ENCODE measurements at regions not wholly inside any gene's neighbourhood (a gene's known extent, or its start where the extent isn't known, plus 50 kb on each side); places are given as distances from the start of the nearest gene placed in this dataset.

DNA sequence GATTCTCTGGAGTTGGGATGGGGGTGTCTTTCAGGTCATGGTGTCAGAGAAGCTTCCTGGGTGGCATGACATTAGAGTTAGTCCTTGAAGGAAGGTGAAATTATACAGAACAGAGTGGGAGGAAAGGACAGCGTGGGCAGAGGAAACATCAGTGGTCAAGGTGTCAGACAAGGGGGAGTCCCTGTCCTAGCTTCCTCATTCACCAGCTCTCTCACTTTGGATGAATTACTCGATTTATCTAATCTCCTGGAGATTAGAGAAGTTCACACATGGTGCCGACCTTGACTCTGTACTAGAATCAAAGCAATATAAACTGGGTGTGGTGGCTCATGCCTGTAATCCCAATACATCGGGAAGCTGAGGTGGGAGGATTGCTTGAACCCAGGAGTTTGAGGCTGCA is 492.9 kb downstream of the VRK1 start:
- no peak for TF ChIP-seq TEAD4 (IDR thresholded peaks at IDR 0.05)
- no peak for TF ChIP-seq CEBPB (IDR thresholded peaks at IDR 0.05)
- TF ChIP-seq TAF1 (IDR thresholded peaks at IDR 0.05; ENCODE audit: low read depth): no peak
- no peak for TF ChIP-seq EGR1 (IDR thresholded peaks at IDR 0.05)
- TF ChIP-seq TCF12 (IDR thresholded peaks at IDR 0.05; ENCODE audit: low read depth): no peak
- TF ChIP-seq, protein P1, sequence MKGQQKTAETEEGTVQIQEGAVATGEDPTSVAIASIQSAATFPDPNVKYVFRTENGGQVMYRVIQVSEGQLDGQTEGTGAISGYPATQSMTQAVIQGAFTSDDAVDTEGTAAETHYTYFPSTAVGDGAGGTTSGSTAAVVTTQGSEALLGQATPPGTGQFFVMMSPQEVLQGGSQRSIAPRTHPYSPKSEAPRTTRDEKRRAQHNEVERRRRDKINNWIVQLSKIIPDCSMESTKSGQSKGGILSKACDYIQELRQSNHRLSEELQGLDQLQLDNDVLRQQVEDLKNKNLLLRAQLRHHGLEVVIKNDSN (IDR thresholded peaks at IDR 0.05): no peak
- TF ChIP-seq ZBTB7A (IDR thresholded peaks at IDR 0.05; ENCODE audit: low read depth): no peak
- TF ChIP-seq CREB1 (IDR thresholded peaks at IDR 0.05; ENCODE audit: low read depth): no peak
- no peak for TF ChIP-seq FOXM1 (IDR thresholded peaks at IDR 0.05; ENCODE audit: borderline replicate concordance, low read depth)
- no peak for TF ChIP-seq EP300 (IDR thresholded peaks at IDR 0.05; ENCODE audit: borderline replicate concordance)
- no peak for TF ChIP-seq NFIC (IDR thresholded peaks at IDR 0.05)
- no peak for TF ChIP-seq RAD21 (IDR thresholded peaks at IDR 0.05; ENCODE audit: low read depth)
- TF ChIP-seq, protein P2, sequence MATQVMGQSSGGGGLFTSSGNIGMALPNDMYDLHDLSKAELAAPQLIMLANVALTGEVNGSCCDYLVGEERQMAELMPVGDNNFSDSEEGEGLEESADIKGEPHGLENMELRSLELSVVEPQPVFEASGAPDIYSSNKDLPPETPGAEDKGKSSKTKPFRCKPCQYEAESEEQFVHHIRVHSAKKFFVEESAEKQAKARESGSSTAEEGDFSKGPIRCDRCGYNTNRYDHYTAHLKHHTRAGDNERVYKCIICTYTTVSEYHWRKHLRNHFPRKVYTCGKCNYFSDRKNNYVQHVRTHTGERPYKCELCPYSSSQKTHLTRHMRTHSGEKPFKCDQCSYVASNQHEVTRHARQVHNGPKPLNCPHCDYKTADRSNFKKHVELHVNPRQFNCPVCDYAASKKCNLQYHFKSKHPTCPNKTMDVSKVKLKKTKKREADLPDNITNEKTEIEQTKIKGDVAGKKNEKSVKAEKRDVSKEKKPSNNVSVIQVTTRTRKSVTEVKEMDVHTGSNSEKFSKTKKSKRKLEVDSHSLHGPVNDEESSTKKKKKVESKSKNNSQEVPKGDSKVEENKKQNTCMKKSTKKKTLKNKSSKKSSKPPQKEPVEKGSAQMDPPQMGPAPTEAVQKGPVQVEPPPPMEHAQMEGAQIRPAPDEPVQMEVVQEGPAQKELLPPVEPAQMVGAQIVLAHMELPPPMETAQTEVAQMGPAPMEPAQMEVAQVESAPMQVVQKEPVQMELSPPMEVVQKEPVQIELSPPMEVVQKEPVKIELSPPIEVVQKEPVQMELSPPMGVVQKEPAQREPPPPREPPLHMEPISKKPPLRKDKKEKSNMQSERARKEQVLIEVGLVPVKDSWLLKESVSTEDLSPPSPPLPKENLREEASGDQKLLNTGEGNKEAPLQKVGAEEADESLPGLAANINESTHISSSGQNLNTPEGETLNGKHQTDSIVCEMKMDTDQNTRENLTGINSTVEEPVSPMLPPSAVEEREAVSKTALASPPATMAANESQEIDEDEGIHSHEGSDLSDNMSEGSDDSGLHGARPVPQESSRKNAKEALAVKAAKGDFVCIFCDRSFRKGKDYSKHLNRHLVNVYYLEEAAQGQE (IDR thresholded peaks at IDR 0.05; ENCODE audit: low read depth): no peak
- no peak for TF ChIP-seq YY1 (IDR thresholded peaks at IDR 0.05; ENCODE audit: low read depth)
- TF ChIP-seq, protein P3, sequence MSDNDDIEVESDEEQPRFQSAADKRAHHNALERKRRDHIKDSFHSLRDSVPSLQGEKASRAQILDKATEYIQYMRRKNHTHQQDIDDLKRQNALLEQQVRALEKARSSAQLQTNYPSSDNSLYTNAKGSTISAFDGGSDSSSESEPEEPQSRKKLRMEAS (IDR thresholded peaks at IDR 0.05): no peak

DNA sequence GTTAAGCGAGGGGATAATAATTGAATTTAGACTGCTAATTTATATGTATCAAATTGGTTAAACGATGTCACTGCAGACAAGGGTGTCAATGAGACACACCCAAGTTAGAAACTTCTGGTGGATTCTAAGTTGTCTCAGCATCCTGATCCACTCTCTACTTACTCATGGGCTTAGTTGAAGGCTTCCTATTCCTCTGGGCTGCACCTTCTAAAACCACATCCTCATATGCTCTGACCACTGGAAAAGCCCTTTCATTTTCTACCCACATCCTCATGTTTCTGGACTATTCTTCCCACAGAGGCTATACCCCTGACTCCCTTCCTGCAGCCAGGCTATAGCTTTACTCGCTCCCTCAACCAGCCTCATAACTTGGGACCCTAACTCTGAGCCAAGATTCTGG is 493.8 kb downstream of the VRK1 start:
- no peak for TF ChIP-seq TCF12 (IDR thresholded peaks at IDR 0.05; ENCODE audit: low read depth)
- TF ChIP-seq TEAD4 (IDR thresholded peaks at IDR 0.05): no peak
- no peak for TF ChIP-seq CREB1 (IDR thresholded peaks at IDR 0.05; ENCODE audit: low read depth)
- no peak for TF ChIP-seq NFIC (IDR thresholded peaks at IDR 0.05)
- no peak for TF ChIP-seq ZBTB7A (IDR thresholded peaks at IDR 0.05; ENCODE audit: low read depth)
- no peak for TF ChIP-seq EP300 (IDR thresholded peaks at IDR 0.05; ENCODE audit: borderline replicate concordance)
- TF ChIP-seq EGR1 (IDR thresholded peaks at IDR 0.05): no peak
- TF ChIP-seq, protein P1 (IDR thresholded peaks at IDR 0.05): no peak
- no peak for TF ChIP-seq FOXM1 (IDR thresholded peaks at IDR 0.05; ENCODE audit: borderline replicate concordance, low read depth)
- no peak for TF ChIP-seq YY1 (IDR thresholded peaks at IDR 0.05; ENCODE audit: low read depth)
- no peak for TF ChIP-seq CEBPB (IDR thresholded peaks at IDR 0.05)
- TF ChIP-seq RAD21 (IDR thresholded peaks at IDR 0.05; ENCODE audit: low read depth): no peak
- TF ChIP-seq, protein P3 (IDR thresholded peaks at IDR 0.05): no peak
- TF ChIP-seq, protein P2 (IDR thresholded peaks at IDR 0.05; ENCODE audit: low read depth): no peak
- TF ChIP-seq TAF1 (IDR thresholded peaks at IDR 0.05; ENCODE audit: low read depth): no peak

DNA sequence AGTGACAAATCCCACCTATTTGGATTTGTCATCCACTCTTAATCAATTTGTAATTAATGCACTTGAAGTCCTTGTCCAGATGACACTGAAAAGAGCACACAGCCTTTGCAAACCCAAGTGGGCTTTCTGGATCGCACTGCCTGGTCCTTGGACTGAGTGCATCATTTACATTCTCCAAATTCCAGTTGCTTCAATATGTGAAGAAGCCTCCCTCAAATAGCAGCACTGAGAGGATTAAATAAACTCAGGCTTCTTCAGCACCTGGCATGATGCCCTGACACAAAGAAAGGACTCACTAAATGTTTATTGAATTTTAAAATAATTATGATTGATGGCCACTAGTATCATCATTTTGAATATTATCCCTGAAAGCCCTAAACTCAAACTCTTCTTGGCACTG is 496.5 kb downstream of the VRK1 start:
- TF ChIP-seq YY1 (IDR thresholded peaks at IDR 0.05; ENCODE audit: low read depth): no peak
- TF ChIP-seq FOXM1 (IDR thresholded peaks at IDR 0.05; ENCODE audit: borderline replicate concordance, low read depth): no peak
- TF ChIP-seq TEAD4 (IDR thresholded peaks at IDR 0.05): no peak
- TF ChIP-seq RAD21 (IDR thresholded peaks at IDR 0.05; ENCODE audit: low read depth): no peak
- TF ChIP-seq, protein P1 (IDR thresholded peaks at IDR 0.05): no peak
- no peak for TF ChIP-seq TAF1 (IDR thresholded peaks at IDR 0.05; ENCODE audit: low read depth)
- TF ChIP-seq, protein P3 (IDR thresholded peaks at IDR 0.05): no peak

DNA sequence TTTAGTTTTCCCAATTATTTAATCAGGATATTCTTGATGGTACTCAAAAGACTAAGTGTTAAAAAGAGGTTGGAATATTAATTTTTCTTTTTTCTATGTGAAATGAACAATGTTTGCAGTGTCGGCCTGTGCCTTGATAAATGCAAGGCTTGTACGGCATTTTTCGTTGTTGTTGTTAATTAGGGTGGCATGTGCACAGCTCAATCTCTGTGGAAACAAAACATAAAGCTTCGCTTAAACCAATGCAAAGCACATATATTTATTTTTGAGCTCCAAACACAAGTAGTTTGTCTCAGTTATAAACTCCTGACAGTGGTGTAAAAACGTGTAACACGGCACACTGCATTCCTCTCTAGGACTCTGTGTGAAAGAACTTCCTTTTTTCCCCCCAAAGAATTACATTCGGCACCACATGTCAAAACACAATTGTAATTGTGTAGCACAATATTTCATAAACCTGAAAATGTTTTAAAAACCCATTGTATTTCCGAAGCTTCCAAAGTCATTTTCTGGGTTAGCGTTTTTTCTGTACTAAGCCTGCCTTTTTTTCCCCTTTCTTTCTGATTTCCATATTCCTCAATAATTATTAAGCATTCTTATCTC is 498.0 kb downstream of the VRK1 start:
- TF ChIP-seq, protein P1 (IDR thresholded peaks at IDR 0.05): no peak
- TF ChIP-seq TCF12 (IDR thresholded peaks at IDR 0.05; ENCODE audit: low read depth) (no peak), YY1 (IDR thresholded peaks at IDR 0.05; ENCODE audit: low read depth) (no peak), RAD21 (IDR thresholded peaks at IDR 0.05; ENCODE audit: low read depth) (no peak), CREB1 (IDR thresholded peaks at IDR 0.05; ENCODE audit: low read depth) (no peak), EGR1 (IDR thresholded peaks at IDR 0.05) (no peak), FOXM1 (IDR thresholded peaks at IDR 0.05; ENCODE audit: borderline replicate concordance, low read depth) (no peak), TEAD4 (IDR thresholded peaks at IDR 0.05) (no peak), EP300 (IDR thresholded peaks at IDR 0.05; ENCODE audit: borderline replicate concordance) (no peak), TAF1 (IDR thresholded peaks at IDR 0.05; ENCODE audit: low read depth) (no peak), CEBPB (IDR thresholded peaks at IDR 0.05) (no peak)
- TF ChIP-seq, protein P3 (IDR thresholded peaks at IDR 0.05): no peak
- TF ChIP-seq, protein P2 (IDR thresholded peaks at IDR 0.05; ENCODE audit: low read depth): no peak
